ENCODE measurements at regions not wholly inside any gene's neighbourhood (a gene's known extent, or its start where the extent isn't known, plus 50 kb on each side); places are given as distances from the start of the nearest gene placed in this dataset.
"Not testable (repeated sequence)": the region's sequence is repeated elsewhere in the genome, so short reads cannot be mapped to it uniquely, and the experiment has no call there.

- no peak overlapping the region for H3K4me3 ChIP-seq (ENCODE audit: low read depth, low read length)
These were observed 523.6 kb downstream of the TRAM1L1 start for GRCh38 chr4:116561768-116562167.

DNA sequence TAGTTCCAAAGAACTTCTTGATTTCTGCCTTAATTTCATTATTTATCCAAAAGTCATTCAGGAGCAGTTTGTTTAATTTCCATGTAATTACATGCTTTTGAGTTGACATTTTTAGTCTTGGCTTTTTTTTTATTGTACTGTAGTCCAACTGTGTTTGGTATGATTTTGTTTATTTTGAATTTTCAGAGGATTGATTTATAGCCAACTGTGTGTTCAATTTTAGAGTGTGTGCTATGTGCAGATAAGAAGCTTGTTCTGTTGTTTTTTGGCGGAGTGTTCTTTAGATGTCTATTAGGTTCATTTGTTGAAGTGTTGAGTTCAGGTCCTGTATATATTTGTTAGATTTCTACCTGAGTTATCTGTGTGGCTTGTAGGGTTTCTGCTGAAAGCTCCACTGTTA is 533.6 kb downstream of the TRAM1L1 start:
- no peak overlapping the region for H3K4me3 ChIP-seq (ENCODE audit: low read depth, low read length)

- H3K4me3 ChIP-seq (ENCODE audit: low read depth, low read length): no peak overlapping the region
These were observed 537.7 kb downstream of the TRAM1L1 start for GRCh38 chr4:116547632-116548031.

GRCh38 chr4:116546759-116547158 is 538.6 kb downstream of the TRAM1L1 start:
- H3K4me3 ChIP-seq (ENCODE audit: low read depth, low read length): no peak overlapping the region

- no peak overlapping the region for H3K4me3 ChIP-seq (ENCODE audit: low read depth, low read length)
These were observed 540.4 kb downstream of the TRAM1L1 start for GRCh38 chr4:116544946-116545345.

DNA sequence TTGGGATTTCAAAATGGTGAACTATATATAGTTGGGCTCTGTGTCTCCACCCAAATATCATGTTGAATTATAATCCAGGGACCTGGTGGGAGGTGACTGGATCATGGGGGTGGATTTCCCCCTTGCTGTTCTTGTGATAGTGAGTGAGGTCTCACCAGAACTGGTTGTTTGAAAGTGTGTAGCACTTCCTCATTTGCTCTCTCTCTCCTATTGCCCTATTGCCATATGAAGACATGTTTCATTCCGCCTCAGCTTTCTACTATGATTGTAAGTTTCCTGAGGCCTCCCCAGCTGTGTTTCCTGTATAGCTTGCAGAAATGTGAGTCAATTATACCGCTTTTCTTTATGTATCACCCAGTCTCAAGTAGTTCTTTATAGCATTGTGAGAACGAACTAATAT is 545.6 kb downstream of the TRAM1L1 start:
- no peak overlapping the region for H3K4me3 ChIP-seq (ENCODE audit: low read depth, low read length)

DNA sequence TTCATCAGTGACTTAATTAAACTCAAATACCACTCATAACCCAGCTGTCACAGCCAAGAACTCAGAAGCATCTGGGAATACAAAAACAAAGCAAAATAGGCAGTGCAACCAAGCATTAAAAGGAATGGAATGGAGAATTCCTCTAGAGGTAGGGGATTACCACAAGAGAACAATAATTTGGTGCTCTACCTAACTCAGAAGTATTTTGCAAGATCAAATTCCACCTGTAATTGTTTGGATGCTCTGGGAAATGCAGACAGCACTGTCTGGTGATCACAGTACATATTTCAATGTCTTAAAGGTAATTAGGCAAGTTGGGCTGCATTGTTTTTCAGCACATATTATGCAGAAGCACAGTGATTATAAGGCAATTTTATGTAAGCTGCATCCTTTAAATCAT is 547.5 kb downstream of the TRAM1L1 start:
- H3K4me3 ChIP-seq (ENCODE audit: low read depth, low read length): no peak overlapping the region

- H3K4me3 ChIP-seq (ENCODE audit: low read depth, low read length): not testable (repeated sequence)
These were observed 549.4 kb downstream of the TRAM1L1 start for GRCh38 chr4:116536024-116536423.

- H3K4me3 ChIP-seq (ENCODE audit: low read depth, low read length): no peak overlapping the region
These were observed 553.5 kb downstream of the TRAM1L1 start for GRCh38 chr4:116531870-116532269.

DNA sequence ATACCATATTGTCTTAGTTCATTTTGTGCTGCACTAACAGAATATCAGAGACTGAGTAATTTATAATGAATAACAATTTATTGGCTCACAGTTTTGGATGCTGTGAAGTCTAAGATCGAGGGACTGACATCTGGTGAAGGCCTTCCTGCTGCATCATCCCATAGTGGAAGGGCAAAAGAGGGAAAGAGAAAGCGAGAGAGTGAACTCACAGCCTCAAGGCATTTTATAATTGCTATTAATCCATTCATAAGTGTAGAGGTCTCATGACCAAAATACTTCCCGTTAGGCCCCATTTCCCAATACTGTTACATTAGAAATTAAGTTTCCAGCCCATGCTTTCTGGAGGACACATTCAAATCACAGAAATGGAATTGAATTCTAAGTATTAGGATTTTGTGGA is 554.4 kb downstream of the TRAM1L1 start:
- H3K4me3 ChIP-seq (ENCODE audit: low read depth, low read length): no peak overlapping the region

DNA sequence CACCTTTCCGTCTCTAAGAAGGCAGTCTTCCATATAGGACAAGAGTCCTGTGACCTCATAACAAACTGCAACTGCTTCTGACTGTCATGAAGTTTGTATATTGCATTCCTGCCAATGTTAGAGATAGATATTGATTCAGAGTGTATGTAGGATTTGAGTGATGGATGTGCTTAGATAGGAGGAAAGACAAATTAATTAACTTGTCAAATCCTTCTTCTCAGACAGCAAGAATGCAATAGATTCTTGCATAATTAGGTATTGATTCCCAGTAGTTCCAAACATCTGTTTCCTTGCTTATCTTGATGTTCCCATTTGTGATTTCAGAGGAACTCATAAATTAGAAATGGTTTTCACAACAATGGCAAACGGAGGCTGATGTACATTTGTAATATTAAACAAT is 555.3 kb downstream of the TRAM1L1 start:
- no peak overlapping the region for H3K4me3 ChIP-seq (ENCODE audit: low read depth, low read length)

- H3K4me3 ChIP-seq (ENCODE audit: low read depth, low read length): no peak overlapping the region
These were observed 556.2 kb downstream of the TRAM1L1 start for GRCh38 chr4:116529129-116529528.

- H3K4me3 ChIP-seq (ENCODE audit: low read depth, low read length): no peak overlapping the region
These were observed 562.5 kb downstream of the TRAM1L1 start for GRCh38 chr4:116522922-116523321.

DNA sequence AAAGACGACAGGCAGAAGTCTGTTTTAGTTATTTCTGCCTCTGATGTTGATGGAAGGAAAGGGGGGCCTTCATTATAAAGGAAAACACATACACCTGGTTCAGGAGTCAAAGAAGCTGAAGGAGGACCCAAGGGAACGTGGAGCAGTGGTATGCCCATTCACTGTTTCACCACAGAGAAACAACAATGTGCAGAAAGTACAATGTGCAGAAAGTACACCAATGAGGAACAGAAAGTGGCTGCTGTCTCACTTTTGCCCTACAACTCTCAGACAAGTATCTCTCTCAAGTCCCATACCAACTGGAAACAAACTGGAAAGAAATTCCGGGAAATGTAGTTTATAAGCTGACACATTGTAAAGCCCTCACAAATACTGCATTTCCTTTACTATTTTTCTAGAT is 564.5 kb downstream of the TRAM1L1 start:
- H3K4me3 ChIP-seq (ENCODE audit: low read depth, low read length): no peak overlapping the region

DNA sequence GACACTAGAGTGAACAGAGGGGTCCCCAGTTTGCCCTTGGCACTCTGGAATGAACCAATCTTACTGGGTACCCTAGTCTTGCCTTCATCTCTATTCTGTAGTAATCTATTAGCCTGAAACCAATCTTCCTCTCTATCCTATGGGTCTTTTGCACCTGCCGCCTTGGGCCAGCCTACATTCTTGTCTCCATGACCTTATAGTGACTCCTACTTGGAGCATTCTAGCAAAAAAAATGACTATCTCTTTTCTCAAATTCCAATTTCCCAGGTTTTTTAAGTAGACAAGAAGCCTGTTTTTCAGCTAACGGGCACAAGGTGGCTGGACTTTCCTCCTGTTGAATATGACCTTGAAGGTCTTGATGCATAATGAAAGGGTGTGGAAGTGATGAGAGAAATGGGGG is 568.7 kb downstream of the TRAM1L1 start:
- H3K4me3 ChIP-seq (ENCODE audit: low read depth, low read length): no peak overlapping the region

GRCh38 chr4:116515959-116516358 is 569.4 kb downstream of the TRAM1L1 start:
- H3K4me3 ChIP-seq (ENCODE audit: low read depth, low read length): no peak overlapping the region

GRCh38 chr4:116512552-116512951 is 572.8 kb downstream of the TRAM1L1 start:
- no peak overlapping the region for H3K4me3 ChIP-seq (ENCODE audit: low read depth, low read length)

DNA sequence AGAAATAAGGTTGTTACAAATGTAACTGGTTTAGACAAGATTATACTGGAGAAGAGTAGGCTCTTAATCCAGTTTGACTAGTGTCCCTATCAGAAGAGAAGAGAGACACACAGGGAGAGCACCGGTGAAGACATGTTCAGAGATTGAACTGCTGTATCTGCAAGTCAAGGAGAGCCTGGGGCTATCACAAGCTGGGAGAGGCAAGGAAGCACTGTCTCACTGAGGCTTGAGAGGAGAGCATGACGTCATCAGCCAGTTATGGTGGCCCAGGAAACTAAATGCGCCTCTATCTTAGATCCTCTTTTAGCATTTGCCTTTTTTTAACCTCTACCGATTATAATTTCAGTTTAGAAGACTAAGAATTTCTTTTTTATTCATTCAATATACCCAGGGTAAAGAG is 583.4 kb downstream of the TRAM1L1 start:
- H3K4me3 ChIP-seq (ENCODE audit: low read depth, low read length): no peak overlapping the region

DNA sequence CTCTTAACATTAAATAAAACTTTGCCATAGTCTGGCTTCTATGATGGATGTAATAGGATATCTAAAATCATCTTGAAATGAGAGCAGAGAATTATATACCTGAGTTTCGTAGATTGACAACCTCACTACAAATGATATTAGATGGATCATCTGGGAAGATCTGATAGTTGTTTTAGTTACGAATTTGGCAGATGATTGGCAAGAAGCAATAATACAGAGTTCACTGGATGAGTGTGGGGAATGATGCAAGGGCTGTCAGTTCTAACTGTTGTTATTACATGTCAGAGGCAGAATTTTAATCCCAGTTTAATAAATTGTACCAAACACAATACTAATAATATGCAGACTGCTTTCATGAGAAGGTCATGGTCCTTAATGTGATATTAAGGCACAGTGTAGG is 585.2 kb downstream of the TRAM1L1 start:
- H3K4me3 ChIP-seq (ENCODE audit: low read depth, low read length): no peak overlapping the region

DNA sequence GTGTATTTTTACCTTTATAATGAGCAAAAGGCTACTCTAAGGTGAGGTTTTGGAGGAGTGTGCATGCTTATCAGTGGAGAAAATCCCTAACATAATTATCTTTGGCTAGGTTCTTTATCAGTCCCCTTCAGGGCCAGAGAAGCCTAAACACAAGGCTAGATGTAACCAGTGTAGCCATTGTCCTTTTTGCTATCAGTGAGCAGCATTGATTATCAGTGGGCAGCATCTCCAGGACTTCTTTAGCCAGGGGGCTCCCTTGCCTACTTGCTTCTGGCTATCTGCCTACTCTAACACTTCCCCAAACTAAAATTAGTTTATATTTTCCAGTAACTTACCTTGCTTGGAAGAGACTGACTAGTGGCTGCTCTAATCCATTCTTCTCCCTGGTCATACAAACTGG is 595.6 kb downstream of the TRAM1L1 start:
- no peak overlapping the region for H3K4me3 ChIP-seq (ENCODE audit: low read depth, low read length)

- no peak overlapping the region for H3K4me3 ChIP-seq (ENCODE audit: low read depth, low read length)
These were observed 599.0 kb downstream of the TRAM1L1 start for GRCh38 chr4:116486401-116486800.

DNA sequence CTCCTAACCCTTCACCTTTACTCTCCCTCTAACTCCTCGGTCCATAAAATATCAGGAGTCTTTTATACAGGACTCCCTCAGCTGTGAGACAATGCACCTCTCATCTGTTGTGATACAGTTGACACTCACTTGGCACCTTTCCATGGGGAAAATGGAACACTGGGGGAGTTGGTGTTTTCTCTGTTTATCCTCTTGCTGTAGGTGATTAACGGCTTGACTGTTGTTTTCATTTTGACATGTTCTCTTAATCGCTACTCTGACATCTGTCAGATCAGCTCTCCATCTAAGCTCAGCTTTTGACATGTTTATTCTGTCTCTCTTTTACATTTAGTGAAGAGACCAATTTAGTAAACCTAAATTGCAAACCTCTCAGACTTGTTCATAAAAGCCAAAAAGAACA is 604.8 kb downstream of the TRAM1L1 start:
- no peak overlapping the region for H3K4me3 ChIP-seq (ENCODE audit: low read depth, low read length)

DNA sequence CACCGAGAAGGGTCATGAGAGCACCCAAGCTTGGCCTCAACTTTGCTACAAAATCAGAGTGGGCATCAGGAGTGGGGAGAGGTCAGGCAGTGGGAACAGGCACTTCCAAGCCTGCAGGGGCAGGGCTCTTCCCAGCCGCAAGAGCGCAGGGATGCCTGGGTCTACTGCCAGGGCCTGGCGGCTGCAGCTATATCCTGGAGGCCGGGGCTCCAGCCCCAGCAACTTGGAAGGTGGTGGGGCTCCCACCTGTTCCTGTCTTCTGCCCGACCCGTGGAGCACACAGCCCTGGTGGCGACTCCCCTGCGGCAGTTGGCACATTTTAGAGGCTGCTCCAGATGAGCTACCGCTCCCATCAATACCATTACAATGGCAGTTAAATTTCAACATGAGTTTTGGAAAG is 607.0 kb downstream of the TRAM1L1 start:
- no peak overlapping the region for H3K4me3 ChIP-seq (ENCODE audit: low read depth, low read length)

DNA sequence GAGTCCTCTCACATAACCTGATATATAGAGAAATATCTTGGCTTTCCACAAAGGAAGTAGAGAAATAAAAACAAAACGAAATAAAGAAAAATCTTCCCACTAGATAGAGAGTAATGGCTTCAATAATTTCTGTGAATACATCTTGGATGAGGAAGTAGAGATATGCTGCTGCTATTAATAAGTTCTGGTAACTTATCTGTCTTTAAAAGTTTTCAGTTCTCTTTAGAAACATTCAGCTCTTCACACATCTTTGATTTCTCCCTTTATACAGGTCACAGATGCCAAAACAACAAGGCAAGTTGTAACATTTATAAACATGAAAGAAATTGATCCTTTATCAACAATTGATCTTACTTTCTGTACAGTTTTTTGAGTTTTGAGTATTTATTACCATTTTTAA is 615.8 kb downstream of the TRAM1L1 start:
- no peak overlapping the region for H3K4me3 ChIP-seq (ENCODE audit: low read depth, low read length)
